RWPE1 (cell line): ENCODE measurements at regions not wholly inside any gene's neighbourhood (a gene's known extent, or its start where the extent isn't known, plus 50 kb on each side); places are given as distances from the start of the nearest gene placed in this dataset.
A peak's percentile ranks its signal among the peaks of the same experiment; 100 is the strongest.
"Not testable (repeated sequence)": the region's sequence is repeated elsewhere in the genome, so short reads cannot be mapped to it uniquely, and the experiment has no call there.

Experiments used
- CTCF ChIA-PET: fragments of 350-600 bp; sonication (Branson Sonifier 250); formaldehyde crosslinking; extraction: SDS; loops from one replicate; lab custom pipeline; 2021; lab: Yijun Ruan, JAX
- POLR2A ChIA-PET: fragments of 400-600 bp; formaldehyde crosslinking; extraction: SDS; loops from one replicate; lab custom pipeline; 2020; ENCODE audit warnings: antibody characterized with exemption; ENCODE audit not compliant: low non-redundant PET; lab: Yijun Ruan, JAX
- DNase-seq: peaks from one replicate; pipeline ENCODE4 v3.0.0; 2012; ENCODE audit warnings: low spot score
- H3K27ac ChIP-seq: fragments of 450-650 bp; 2 replicates; pipeline ENCODE4 v1.5.1; 2017
- CTCF ChIP-seq: fragments of 450-650 bp; conservative IDR thresholded peaks from 2 replicates; pipeline ENCODE4 v1.5.1; 2017; ENCODE audit warnings: low read depth, mild to moderate bottlenecking

DNA sequence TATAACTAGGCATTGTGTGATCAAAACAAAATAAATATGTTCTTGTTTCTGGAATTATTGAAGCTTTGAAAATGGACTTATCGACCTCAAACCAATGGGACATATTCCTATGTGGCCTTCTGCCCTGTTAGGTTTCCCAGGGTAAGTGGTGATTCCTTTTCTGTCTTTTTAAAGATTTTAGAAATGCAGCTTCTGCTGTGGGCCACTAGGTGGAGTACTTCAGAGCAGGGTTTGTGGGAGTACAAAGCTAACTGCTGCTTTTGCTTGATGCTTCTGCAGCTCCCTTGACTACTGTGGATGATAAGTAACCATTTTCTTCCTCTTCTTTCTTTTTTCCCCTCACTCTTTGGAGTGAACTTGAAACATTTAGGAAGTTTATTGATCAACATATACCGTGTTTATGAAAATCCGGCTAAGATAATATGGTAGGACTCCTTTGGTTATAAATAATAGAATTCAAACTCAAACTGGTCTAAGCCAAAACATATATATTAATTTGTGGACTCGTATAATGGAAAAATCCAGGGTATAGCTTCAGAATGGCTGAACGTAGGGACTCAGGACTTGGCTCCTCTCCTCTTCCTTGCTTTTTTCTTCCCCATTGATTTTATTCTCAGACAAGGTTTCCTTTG, 1737.7 kb upstream of the DEFB115 start:
- CTCF ChIA-PET, DNase-seq, H3K27ac ChIP-seq, POLR2A ChIA-PET: not testable (repeated sequence)
- TF ChIP-seq CTCF: peak; percentile 78

- DNase-seq, POLR2A ChIA-PET, H3K27ac ChIP-seq: not testable (repeated sequence)
- TF ChIP-seq CTCF: peak; percentile 64; the same call in 1 of the 2 replicates
- CTCF ChIA-PET: interaction anchor here (0.6 to 1.2 kb wide), 3 partner anchors 1726 to 1969 kb away, joined by 3 to 9 read pairs (median 7); no protein-coding TSS in a partner anchor
Measured at GRCh38 chr20:29533566-29534177, 1723.8 kb upstream of the DEFB115 start.

DNA sequence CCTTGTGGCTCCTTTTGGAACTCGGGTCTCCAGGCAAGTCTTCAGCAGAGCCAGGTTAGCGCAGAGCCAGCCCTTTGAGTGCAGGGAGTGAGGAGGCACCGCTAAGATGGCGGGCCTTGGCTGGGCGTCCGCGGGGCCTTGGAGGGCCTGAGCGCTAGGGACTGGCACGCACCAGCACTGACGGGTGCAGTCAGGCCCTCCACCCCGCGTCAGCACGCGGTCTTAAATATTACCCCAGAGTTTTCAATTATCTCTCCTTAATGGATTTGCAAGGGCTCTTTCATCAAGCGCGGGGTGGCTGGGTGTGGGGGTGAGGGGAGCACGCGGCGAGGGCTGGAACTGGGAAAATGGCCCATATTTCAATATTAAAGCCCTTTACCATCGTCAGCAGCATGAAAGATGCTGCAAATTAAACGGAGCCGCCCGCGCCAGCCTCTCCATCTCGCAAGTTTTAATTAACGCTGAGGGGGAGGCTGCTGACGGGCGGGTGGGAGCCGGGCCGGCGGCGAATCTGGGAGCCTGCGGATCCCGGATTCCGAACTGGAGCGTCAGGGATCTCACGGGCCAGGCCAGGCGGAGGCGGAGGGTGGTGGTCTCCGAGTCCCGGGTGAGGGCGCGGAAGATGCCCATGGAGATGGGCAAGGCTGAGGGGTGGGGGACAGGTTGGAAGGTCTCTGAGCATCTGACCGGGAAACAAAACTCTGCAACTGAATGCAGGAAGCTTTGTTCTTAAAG, 1690.4 kb upstream of the DEFB115 start:
- CTCF ChIA-PET: interaction anchor here (0.6 kb wide), 1 partner anchor 20 kb away, joined by 3 read pairs; no protein-coding TSS in a partner anchor
- H3K27ac ChIP-seq, DNase-seq, POLR2A ChIA-PET: not testable (repeated sequence)

DNA sequence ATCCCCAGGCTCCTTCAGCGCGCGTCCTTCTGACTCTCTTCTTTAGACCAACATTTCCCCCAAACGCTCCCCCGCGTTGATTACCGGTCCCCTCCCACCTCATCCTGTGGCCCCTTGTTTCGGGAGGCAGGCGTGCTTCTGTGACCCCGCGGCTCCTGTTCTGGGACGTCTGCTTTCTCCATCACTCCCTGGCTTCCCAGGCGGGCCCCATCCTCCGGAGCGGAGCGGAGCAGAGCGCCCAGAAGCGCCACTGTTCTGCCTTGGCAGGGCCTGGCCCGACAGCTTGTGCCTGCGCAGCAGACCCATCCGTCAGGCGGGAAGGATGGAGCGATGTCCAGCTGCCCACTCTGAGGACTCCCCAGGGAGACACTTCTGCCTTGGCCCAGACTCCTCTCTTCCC, 1689.8 kb upstream of the DEFB115 start:
- POLR2A ChIA-PET, DNase-seq, H3K27ac ChIP-seq: not testable (repeated sequence)
- CTCF ChIA-PET: interaction anchor here (0.6 kb wide), 1 partner anchor 20 kb away, joined by 3 read pairs; no protein-coding TSS in a partner anchor

- POLR2A ChIA-PET, DNase-seq, H3K27ac ChIP-seq, CTCF ChIA-PET: not testable (repeated sequence)
Measured at GRCh38 chr20:29570126-29570525, 1687.3 kb upstream of the DEFB115 start.

- CTCF ChIA-PET, H3K27ac ChIP-seq, DNase-seq, POLR2A ChIA-PET: not testable (repeated sequence)
Measured at GRCh38 chr20:29589530-29589929, 1667.9 kb upstream of the DEFB115 start.

DNA sequence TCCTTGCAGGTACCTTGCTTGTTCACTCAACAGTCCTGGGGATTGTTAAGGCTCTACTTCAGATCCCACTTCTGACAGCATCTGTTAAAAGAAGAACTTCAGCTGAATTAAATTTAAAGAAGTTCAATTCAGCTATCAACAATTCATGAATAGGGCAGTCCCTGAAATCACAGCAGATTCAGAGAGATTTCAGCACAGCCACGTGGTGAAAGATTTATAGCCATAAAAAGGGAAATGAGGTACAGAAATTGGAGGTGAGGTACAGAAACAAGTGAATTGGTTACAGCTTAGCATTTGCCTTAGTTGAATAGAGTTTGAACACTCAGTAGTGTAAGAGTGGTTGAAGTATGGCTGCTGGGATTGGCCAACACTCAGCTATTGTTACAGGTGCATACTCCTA, 1653.3 kb upstream of the DEFB115 start:
- POLR2A ChIA-PET, CTCF ChIA-PET, DNase-seq, H3K27ac ChIP-seq: not testable (repeated sequence)

GRCh38 chr20:29606171-29606570, 1651.3 kb upstream of the DEFB115 start:
- CTCF ChIA-PET, POLR2A ChIA-PET, H3K27ac ChIP-seq, DNase-seq: not testable (repeated sequence)

DNA sequence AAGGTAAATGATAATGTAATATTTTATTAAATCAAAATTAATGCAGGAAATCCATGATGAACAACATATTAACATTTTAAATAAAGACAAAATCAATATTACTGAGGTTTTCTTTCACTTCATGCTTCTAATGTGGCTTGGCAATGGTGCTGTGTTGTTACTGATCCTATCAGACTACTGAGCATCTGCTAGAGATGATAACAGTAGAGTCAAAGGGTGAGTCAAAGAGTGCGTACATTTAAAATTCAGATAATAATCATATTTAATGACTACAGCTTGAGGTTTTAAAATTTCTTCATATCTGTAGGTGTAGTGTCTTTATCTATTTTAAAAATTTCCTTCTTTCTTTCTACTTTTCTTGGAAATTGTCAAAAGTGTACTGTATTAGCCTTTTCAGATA, 1628.1 kb upstream of the DEFB115 start:
- CTCF ChIA-PET, POLR2A ChIA-PET, DNase-seq, H3K27ac ChIP-seq: not testable (repeated sequence)
